GM12891 (cell line): ENCODE measurements at regions not wholly inside any gene's neighbourhood (a gene's known extent, or its start where the extent isn't known, plus 50 kb on each side); places are given as distances from the start of the nearest gene placed in this dataset.

Experiments used
- PAX5 ChIP-seq: IDR thresholded peaks from 2 replicates; pipeline ENCODE4 v1.6.1; 2011; ENCODE audit warnings: low read length, moderate library complexity, mild to moderate bottlenecking; ENCODE audit not compliant: insufficient read depth, severe bottlenecking
- POLR2A ChIP-seq: IDR thresholded peaks from 2 replicates; pipeline ENCODE4 v1.6.1; 2011; ENCODE audit warnings: low read depth, low read length, control low read depth

GRCh38 chr4:187799735-187800134 lies 195.8 kb upstream of the ZFP42 start:
- TF ChIP-seq POLR2A (no peak), PAX5 (no peak)
